GM12878 (cell line): ENCODE measurements at regions not wholly inside any gene's neighbourhood (a gene's known extent, or its start where the extent isn't known, plus 50 kb on each side); places are given as distances from the start of the nearest gene placed in this dataset.

Experiments used
- CBFB ChIP-seq: IDR thresholded peaks from 2 replicates; pipeline ENCODE4 v1.6.1; 2016; ENCODE audit warnings: antibody characterized with exemption, low read depth
- JUNB ChIP-seq: IDR thresholded peaks from 2 replicates; pipeline ENCODE4 v1.6.1; 2016; ENCODE audit warnings: antibody characterized with exemption, mild to moderate bottlenecking
- POLR2A ChIP-seq: IDR thresholded peaks from 2 replicates; pipeline ENCODE4 v1.6.1; 2011; ENCODE audit warnings: low read depth, mild to moderate bottlenecking, low read length
- TF ChIP-seq, protein P1 (sequence below), 3 experiments: IDR thresholded peaks in 2 of 3; conservative IDR thresholded peaks in 1 of 3; 2 replicates each; pipeline ENCODE4 v1.5.1; 2011; ENCODE audit warnings: low read depth in 3 of 3, low read length in 3 of 3, mild to moderate bottlenecking in 3 of 3, control low read depth in 2 of 3, moderate library complexity in 2 of 3, inconsistent platforms in 1 of 3, mixed read lengths in 1 of 3; ENCODE audit not compliant: control insufficient read depth in 2 of 3, insufficient read depth in 1 of 3; ENCODE audit errors: extremely low read depth in 1 of 3

DNA sequence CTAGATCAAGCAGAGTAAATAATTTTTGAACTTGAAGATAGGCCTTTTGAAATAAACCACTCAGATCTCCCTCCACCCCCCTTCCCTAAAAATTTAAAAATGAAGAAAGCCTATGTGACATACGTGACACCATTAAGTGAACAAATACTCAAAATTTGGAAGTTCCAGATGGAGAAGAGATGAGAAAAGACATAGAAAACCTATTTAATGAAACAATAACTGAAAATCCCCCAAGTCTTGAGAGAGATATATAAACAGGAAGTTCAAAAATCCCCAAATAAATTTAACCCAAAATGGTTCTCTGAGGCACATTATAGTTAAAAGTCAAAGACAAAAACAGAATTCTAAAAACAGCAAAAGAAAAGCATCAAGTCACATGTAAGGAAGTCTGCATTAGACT, 428.6 kb downstream of the PSAT1 start:
- no peak for TF ChIP-seq JUNB
- TF ChIP-seq POLR2A: no peak
- TF ChIP-seq, protein P1, sequence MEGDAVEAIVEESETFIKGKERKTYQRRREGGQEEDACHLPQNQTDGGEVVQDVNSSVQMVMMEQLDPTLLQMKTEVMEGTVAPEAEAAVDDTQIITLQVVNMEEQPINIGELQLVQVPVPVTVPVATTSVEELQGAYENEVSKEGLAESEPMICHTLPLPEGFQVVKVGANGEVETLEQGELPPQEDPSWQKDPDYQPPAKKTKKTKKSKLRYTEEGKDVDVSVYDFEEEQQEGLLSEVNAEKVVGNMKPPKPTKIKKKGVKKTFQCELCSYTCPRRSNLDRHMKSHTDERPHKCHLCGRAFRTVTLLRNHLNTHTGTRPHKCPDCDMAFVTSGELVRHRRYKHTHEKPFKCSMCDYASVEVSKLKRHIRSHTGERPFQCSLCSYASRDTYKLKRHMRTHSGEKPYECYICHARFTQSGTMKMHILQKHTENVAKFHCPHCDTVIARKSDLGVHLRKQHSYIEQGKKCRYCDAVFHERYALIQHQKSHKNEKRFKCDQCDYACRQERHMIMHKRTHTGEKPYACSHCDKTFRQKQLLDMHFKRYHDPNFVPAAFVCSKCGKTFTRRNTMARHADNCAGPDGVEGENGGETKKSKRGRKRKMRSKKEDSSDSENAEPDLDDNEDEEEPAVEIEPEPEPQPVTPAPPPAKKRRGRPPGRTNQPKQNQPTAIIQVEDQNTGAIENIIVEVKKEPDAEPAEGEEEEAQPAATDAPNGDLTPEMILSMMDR (IDR thresholded peaks at IDR 0.05 in 2 of 3, conservative IDR thresholded peaks at IDR 0.05 in 1 of 3; ENCODE audit: control insufficient read depth in 2 of 3, extremely low read depth in 1 of 3, insufficient read depth in 1 of 3, low read depth in 3 of 3, low read length in 3 of 3): no peak
- no peak for TF ChIP-seq CBFB
